GM19397 (cell line): ENCODE measurements at regions not wholly inside any gene's neighbourhood (a gene's known extent, or its start where the extent isn't known, plus 50 kb on each side); places are given as distances from the start of the nearest gene placed in this dataset.

ENCODE experiments used
- ATAC-seq: cut with Tn5 transposase; IDR thresholded peaks from one replicate; pipeline ENCODE4 v1.9.1; 2021; ENCODE audit warnings: mild to moderate bottlenecking, moderate library complexity; ENCODE audit not compliant: unreplicated experiment

- no peak for ATAC-seq
These were observed 294.3 kb downstream of the TLE1 start for GRCh38 chr9:81394881-81395675.

- no peak for ATAC-seq
These were observed 295.1 kb downstream of the TLE1 start for GRCh38 chr9:81393985-81394811.

GRCh38 chr9:81391457-81391825 is 297.9 kb downstream of the TLE1 start:
- ATAC-seq, result no peak

GRCh38 chr9:81390792-81391456 is 298.4 kb downstream of the TLE1 start:
- no peak for ATAC-seq

GRCh38 chr9:81389569-81389993 is 299.8 kb downstream of the TLE1 start:
- no peak for ATAC-seq

- no peak for ATAC-seq
These were observed 300.5 kb downstream of the TLE1 start for GRCh38 chr9:81388831-81389230.

GRCh38 chr9:81387360-81388106 is 301.8 kb downstream of the TLE1 start:
- ATAC-seq, result no peak

GRCh38 chr9:81384911-81385310 is 304.4 kb downstream of the TLE1 start:
- ATAC-seq, result no peak

- no peak for ATAC-seq
These were observed 307.1 kb downstream of the TLE1 start for GRCh38 chr9:81382281-81382680.

GRCh38 chr9:81381694-81382093 is 307.7 kb downstream of the TLE1 start:
- no peak for ATAC-seq

GRCh38 chr9:81380504-81381359 is 308.6 kb downstream of the TLE1 start:
- ATAC-seq, result no peak

GRCh38 chr9:81379655-81380054 is 309.7 kb downstream of the TLE1 start:
- no peak for ATAC-seq

GRCh38 chr9:81377921-81378320 is 311.4 kb downstream of the TLE1 start:
- no peak for ATAC-seq

GRCh38 chr9:81377320-81377719 is 312.0 kb downstream of the TLE1 start:
- no peak for ATAC-seq

- no peak for ATAC-seq
These were observed 313.9 kb downstream of the TLE1 start for GRCh38 chr9:81375187-81376100.

- no peak for ATAC-seq
These were observed 314.7 kb downstream of the TLE1 start for GRCh38 chr9:81374459-81375186.

GRCh38 chr9:81373294-81373693 is 316.1 kb downstream of the TLE1 start:
- ATAC-seq, result no peak

GRCh38 chr9:81372628-81373191 is 316.6 kb downstream of the TLE1 start:
- no peak for ATAC-seq
